Neural progenitor cell (in vitro differentiated cells): ENCODE measurements at regions not wholly inside any gene's neighbourhood (a gene's known extent, or its start where the extent isn't known, plus 50 kb on each side); places are given as distances from the start of the nearest gene placed in this dataset.

Experiments
- EZH2 ChIP-seq: fragments of 200-600 bp; sonication (generic); IDR thresholded peaks from 2 replicates; pipeline ENCODE4 v1.6.1; 2017; ENCODE audit warnings: antibody characterized with exemption, mild to moderate bottlenecking, moderate library complexity
- TF ChIP-seq, protein P1 (sequence below): fragments of 200-600 bp; sonication (generic); IDR thresholded peaks from 2 replicates; pipeline ENCODE4 v1.5.1; 2017; ENCODE audit warnings: antibody characterized with exemption, mild to moderate bottlenecking

DNA sequence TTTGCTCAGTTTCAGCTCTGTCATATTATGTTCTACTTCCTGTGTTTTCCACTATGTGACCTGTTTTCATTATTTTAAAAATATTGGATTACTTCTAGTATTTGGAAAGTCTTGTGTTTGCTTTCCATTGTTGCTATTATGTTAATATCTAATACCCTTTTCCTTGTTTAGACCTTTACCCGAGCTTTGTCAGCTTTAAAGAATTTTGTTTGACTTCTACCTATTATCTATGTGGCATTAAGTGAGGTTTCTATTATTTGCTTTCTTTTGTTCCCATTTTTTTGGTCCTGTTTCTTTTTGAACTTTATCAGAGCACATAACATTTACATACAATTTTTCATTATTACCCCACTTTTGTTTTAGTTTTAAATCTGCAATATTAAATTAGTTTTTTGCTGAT, 202.7 kb downstream of the MANEA start:
- TF ChIP-seq, protein P1, sequence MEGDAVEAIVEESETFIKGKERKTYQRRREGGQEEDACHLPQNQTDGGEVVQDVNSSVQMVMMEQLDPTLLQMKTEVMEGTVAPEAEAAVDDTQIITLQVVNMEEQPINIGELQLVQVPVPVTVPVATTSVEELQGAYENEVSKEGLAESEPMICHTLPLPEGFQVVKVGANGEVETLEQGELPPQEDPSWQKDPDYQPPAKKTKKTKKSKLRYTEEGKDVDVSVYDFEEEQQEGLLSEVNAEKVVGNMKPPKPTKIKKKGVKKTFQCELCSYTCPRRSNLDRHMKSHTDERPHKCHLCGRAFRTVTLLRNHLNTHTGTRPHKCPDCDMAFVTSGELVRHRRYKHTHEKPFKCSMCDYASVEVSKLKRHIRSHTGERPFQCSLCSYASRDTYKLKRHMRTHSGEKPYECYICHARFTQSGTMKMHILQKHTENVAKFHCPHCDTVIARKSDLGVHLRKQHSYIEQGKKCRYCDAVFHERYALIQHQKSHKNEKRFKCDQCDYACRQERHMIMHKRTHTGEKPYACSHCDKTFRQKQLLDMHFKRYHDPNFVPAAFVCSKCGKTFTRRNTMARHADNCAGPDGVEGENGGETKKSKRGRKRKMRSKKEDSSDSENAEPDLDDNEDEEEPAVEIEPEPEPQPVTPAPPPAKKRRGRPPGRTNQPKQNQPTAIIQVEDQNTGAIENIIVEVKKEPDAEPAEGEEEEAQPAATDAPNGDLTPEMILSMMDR = no peak
- TF ChIP-seq EZH2 = no peak
